ENCODE measurements at regions not wholly inside any gene's neighbourhood (a gene's known extent, or its start where the extent isn't known, plus 50 kb on each side); places are given as distances from the start of the nearest gene placed in this dataset.

DNA sequence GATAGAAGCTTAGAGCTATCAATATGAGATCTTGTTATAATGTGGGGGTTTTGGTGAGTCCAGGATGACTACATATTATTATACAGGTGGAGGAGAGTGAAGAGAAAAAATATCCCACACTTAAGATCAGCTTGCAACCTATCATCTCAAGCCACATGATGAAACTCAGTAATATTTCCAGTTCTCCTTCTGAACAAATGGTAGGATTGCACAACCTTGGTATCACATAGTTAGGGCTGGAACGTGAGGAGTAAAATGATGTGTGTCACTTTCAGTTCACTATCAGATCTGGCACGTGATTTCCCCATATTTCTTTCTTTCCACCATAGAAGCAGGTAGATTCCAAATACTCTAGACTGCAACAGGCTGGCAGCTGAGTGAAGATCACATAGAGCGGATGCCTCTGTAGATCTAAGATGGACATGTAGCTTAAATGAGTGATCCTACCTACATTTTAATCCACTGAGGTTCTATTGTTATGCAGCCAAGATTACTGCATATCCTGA is 150.6 kb upstream of the ANKRD50 start:
- intact Hi-C loops (cut with micrococcal nuclease) = no loop called here
- DNase-seq = no peak
- H4K20me1 ChIP-seq (ENCODE audit: insufficient read depth, low read length) = no peaks in the 10 kb centered on the region
- Mint-ChIP-seq H3K27ac (no peak overlapping the region), H3K36me3 (no peaks in the 10 kb centered on the region), H3K4me1 (peaks cover 1% of the 10 kb centered on the region), H3K27me3 (ENCODE audit: low read depth in 3 of 3) (no peaks in the 10 kb centered on the region), H3K9me3 (peaks cover 0 to 6% (median 0%) of the 10 kb centered on the region in 7 donors), H3K4me3 (no peak overlapping the region)
- H3K27ac ChIP-seq (ENCODE audit: low read depth in 1 of 2, low read length in 2 of 2) = no peak overlapping the region
- no peaks in the 10 kb centered on the region for H3K27me3 ChIP-seq (ENCODE audit: control insufficient read depth in 2 of 2, insufficient read depth in 2 of 2, low read length in 2 of 2)
- H3K36me3 ChIP-seq (replicated peaks in 1 of 2; ENCODE audit: control insufficient read depth in 1 of 2, insufficient read depth in 2 of 2, low read length in 2 of 2) = no peaks in the 10 kb centered on the region
- TF ChIP-seq, protein P1, sequence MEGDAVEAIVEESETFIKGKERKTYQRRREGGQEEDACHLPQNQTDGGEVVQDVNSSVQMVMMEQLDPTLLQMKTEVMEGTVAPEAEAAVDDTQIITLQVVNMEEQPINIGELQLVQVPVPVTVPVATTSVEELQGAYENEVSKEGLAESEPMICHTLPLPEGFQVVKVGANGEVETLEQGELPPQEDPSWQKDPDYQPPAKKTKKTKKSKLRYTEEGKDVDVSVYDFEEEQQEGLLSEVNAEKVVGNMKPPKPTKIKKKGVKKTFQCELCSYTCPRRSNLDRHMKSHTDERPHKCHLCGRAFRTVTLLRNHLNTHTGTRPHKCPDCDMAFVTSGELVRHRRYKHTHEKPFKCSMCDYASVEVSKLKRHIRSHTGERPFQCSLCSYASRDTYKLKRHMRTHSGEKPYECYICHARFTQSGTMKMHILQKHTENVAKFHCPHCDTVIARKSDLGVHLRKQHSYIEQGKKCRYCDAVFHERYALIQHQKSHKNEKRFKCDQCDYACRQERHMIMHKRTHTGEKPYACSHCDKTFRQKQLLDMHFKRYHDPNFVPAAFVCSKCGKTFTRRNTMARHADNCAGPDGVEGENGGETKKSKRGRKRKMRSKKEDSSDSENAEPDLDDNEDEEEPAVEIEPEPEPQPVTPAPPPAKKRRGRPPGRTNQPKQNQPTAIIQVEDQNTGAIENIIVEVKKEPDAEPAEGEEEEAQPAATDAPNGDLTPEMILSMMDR (IDR thresholded peaks at IDR 0.05) = no peak
- H3K4me2 ChIP-seq (replicated peaks; ENCODE audit: extremely low read depth, low read length, poor library complexity, severe bottlenecking) = no peak overlapping the region
- no peaks in the 10 kb centered on the region for H3K79me2 ChIP-seq (ENCODE audit: insufficient read depth, low read length)
- H2AFZ ChIP-seq (ENCODE audit: insufficient read depth, low read depth, low read length, poor library complexity, severe bottlenecking) = no peak overlapping the region
- H3K9me3 ChIP-seq (replicated peaks in 1 of 2; ENCODE audit: control insufficient read depth in 1 of 2, insufficient read depth in 1 of 2, low read length in 2 of 2) = no peaks in the 10 kb centered on the region
- H3K9ac ChIP-seq (ENCODE audit: insufficient read depth, low read length, poor library complexity, severe bottlenecking) = no peak overlapping the region
- no CpG with 5 or more reads among the region's 3 CpGs for WGBS (ENCODE audit: insufficient coverage)
- no peaks in the 10 kb centered on the region for H3K4me1 ChIP-seq (ENCODE audit: control insufficient read depth in 1 of 2, insufficient read depth in 2 of 2, low read length in 2 of 2)
- H3K4me3 ChIP-seq (replicated peaks in 1 of 3; ENCODE audit: low read depth in 2 of 3, low read length in 3 of 3) = no peak overlapping the region

DNA sequence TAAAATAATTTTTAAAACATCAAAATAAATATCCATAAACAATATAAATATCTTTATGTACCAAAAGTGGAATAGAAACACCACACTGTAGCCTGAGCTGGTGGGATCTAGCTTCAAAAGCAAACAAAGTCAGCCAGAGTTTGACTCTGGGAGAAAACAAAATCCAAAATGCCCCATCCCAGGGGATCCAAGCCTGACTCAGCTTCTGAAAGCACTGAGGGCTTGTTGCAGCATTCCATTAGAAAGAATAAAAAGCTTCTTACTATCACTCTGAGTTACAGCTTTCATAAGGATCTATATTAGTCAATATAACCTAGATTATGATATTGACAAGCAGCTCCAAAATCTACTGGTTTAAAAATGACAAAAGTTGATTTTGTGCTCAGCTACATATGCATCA is 149.7 kb upstream of the ANKRD50 start:
- H3K9me3 Mint-ChIP-seq = peaks cover 0 to 6% (median 5%) of the 10 kb centered on the region in 7 donors
- no peaks in the 10 kb centered on the region for H3K27me3 ChIP-seq (ENCODE audit: control insufficient read depth in 2 of 2, insufficient read depth in 2 of 2, low read length in 2 of 2)
- no peaks in the 10 kb centered on the region for H4K20me1 ChIP-seq (ENCODE audit: insufficient read depth, low read length)
- H3K4me2 ChIP-seq (replicated peaks; ENCODE audit: extremely low read depth, low read length, poor library complexity, severe bottlenecking) = no peak overlapping the region
- no peak overlapping the region for H3K9ac ChIP-seq (ENCODE audit: insufficient read depth, low read length, poor library complexity, severe bottlenecking)
- H2AFZ ChIP-seq (ENCODE audit: insufficient read depth, low read depth, low read length, poor library complexity, severe bottlenecking) = no peak overlapping the region
- H3K27ac ChIP-seq (ENCODE audit: low read depth in 1 of 2, low read length in 2 of 2) = no peak overlapping the region
- H3K27ac Mint-ChIP-seq = no peak overlapping the region
- intact Hi-C loops (cut with micrococcal nuclease) = no loop called here
- H3K27me3 Mint-ChIP-seq (ENCODE audit: low read depth in 3 of 3) = no peaks in the 10 kb centered on the region
- peaks cover 1% of the 10 kb centered on the region for H3K4me1 Mint-ChIP-seq
- H3K36me3 Mint-ChIP-seq = no peaks in the 10 kb centered on the region
- no peaks in the 10 kb centered on the region for H3K4me1 ChIP-seq (ENCODE audit: control insufficient read depth in 1 of 2, insufficient read depth in 2 of 2, low read length in 2 of 2)
- no peaks in the 10 kb centered on the region for H3K79me2 ChIP-seq (ENCODE audit: insufficient read depth, low read length)
- TF ChIP-seq, protein P1 (IDR thresholded peaks at IDR 0.05) = no peak
- H3K36me3 ChIP-seq (replicated peaks in 1 of 2; ENCODE audit: control insufficient read depth in 1 of 2, insufficient read depth in 2 of 2, low read length in 2 of 2) = no peaks in the 10 kb centered on the region
- no peak overlapping the region for H3K4me3 ChIP-seq (replicated peaks in 1 of 3; ENCODE audit: low read depth in 2 of 3, low read length in 3 of 3)
- DNase-seq = no peak
- H3K9me3 ChIP-seq (replicated peaks in 1 of 2; ENCODE audit: control insufficient read depth in 1 of 2, insufficient read depth in 1 of 2, low read length in 2 of 2) = no peaks in the 10 kb centered on the region
- no peak overlapping the region for H3K4me3 Mint-ChIP-seq
